ENCODE measurements at regions not wholly inside any gene's neighbourhood (a gene's known extent, or its start where the extent isn't known, plus 50 kb on each side); places are given as distances from the start of the nearest gene placed in this dataset.

DNA sequence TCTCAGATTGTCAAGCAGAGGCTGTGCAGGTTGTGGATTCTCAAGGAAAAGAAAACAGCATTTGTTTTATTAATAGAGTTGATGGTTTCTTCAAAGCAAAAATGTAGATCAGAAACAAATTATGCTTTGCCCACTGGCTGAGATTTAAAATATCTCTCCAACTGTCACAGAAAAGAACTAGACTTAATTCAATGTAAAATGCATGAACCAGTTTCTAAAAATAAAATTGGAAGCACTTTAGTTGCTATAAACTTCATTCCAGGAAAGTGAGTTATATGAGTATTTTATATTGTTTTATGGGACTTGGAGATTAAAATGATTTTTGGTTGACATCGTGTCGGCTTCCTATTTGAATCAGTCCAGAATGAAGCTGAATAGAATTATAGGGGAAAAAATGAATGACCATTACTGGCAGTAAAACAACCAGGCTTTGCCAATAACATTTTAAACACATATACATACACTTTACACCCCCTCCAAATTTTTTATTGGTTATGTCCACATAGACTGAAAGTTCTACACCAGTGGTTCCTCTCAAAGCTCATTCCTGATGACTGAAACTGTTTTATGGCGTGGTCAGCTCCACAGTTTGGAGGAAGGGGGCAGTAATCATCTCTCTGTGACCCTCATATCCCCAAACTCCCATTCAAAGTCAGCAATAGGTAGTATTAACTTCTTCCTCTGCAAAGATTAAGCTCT lies 55.5 kb upstream of the DAAM1 start:
- TF ChIP-seq, protein P1, sequence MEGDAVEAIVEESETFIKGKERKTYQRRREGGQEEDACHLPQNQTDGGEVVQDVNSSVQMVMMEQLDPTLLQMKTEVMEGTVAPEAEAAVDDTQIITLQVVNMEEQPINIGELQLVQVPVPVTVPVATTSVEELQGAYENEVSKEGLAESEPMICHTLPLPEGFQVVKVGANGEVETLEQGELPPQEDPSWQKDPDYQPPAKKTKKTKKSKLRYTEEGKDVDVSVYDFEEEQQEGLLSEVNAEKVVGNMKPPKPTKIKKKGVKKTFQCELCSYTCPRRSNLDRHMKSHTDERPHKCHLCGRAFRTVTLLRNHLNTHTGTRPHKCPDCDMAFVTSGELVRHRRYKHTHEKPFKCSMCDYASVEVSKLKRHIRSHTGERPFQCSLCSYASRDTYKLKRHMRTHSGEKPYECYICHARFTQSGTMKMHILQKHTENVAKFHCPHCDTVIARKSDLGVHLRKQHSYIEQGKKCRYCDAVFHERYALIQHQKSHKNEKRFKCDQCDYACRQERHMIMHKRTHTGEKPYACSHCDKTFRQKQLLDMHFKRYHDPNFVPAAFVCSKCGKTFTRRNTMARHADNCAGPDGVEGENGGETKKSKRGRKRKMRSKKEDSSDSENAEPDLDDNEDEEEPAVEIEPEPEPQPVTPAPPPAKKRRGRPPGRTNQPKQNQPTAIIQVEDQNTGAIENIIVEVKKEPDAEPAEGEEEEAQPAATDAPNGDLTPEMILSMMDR (IDR thresholded peaks at IDR 0.05) = no peak
- no peak for TF ChIP-seq POLR2A (IDR thresholded peaks at IDR 0.05)
